Panc1 (cell line): ENCODE measurements at regions not wholly inside any gene's neighbourhood (a gene's known extent, or its start where the extent isn't known, plus 50 kb on each side); places are given as distances from the start of the nearest gene placed in this dataset.

Experiments used
- ATAC-seq: fragments of 200-7000 bp; cut with Tn5 transposase; 2 replicates; pipeline ENCODE4 v1.9.1; 2020; ENCODE audit warnings: mild to moderate bottlenecking, moderate library complexity
- BruUV-seq: library from RNA; stranded (reverse); fragments of 400-500 nt; replicated peaks from 2 replicates; lab custom pipeline; 2021; lab: Mats Ljungman, UMichigan
- CTCF ChIA-PET: fragments of 300-600 bp; sonication (Branson Sonifier 250); formaldehyde crosslinking; loops from one replicate; lab custom pipeline; 2022; ENCODE audit warnings: antibody characterized with exemption; lab: Charles Lee
- POLR2A ChIA-PET: fragments of 300-600 bp; sonication (Branson Sonifier 250); formaldehyde crosslinking; loops from one replicate; lab custom pipeline; 2022; ENCODE audit warnings: antibody characterized with exemption; lab: Charles Lee
- DNase-seq: peaks from one replicate; pipeline ENCODE4 v3.0.0-alpha.2; 2010; ENCODE audit warnings: low read depth, low spot score
- H3K27ac ChIP-seq: 2 replicates; pipeline ENCODE4 v1.5.1; 2011; ENCODE audit warnings: mild to moderate bottlenecking, low read length, inconsistent platforms
- H3K27me3 ChIP-seq: fragments of 200-500 bp; sonication (Bioruptor generic); 2 replicates; pipeline ENCODE4 v1.6.0; 2014; ENCODE audit warnings: low read length, inconsistent platforms; ENCODE audit not compliant: control insufficient read depth, insufficient read depth
- H3K36me3 ChIP-seq: fragments of 200-500 bp; sonication (Bioruptor generic); 2 replicates; pipeline ENCODE4 v1.5.1; 2014; ENCODE audit warnings: inconsistent platforms, mild to moderate bottlenecking, low read length, moderate library complexity; ENCODE audit not compliant: control insufficient read depth, insufficient read depth
- H3K4me1 ChIP-seq: 2 replicates; pipeline ENCODE4 v1.5.1; 2011; ENCODE audit warnings: inconsistent platforms, mild to moderate bottlenecking, low read length, moderate library complexity; ENCODE audit not compliant: control insufficient read depth, insufficient read depth
- H3K4me3 ChIP-seq, 2 experiments: 2 replicates each; pipeline ENCODE4 v1.5.1; 2011 to 2012; ENCODE audit warnings: low read depth in 2 of 2, low read length in 2 of 2, mild to moderate bottlenecking in 2 of 2, inconsistent platforms in 1 of 2, moderate library complexity in 1 of 2
- H3K9me3 ChIP-seq: fragments of 200-500 bp; sonication (Bioruptor generic); 2 replicates; pipeline ENCODE4 v1.5.1; 2014; ENCODE audit warnings: low read depth, mild to moderate bottlenecking, inconsistent platforms, low read length, moderate library complexity; ENCODE audit not compliant: control insufficient read depth, insufficient read depth
- POLR2AphosphoS5 ChIP-seq: IDR thresholded peaks from 2 replicates; pipeline ENCODE4 v1.6.1; 2012; ENCODE audit warnings: mild to moderate bottlenecking, low read depth, low read length, moderate library complexity
- SIN3A ChIP-seq: IDR thresholded peaks from 2 replicates; pipeline ENCODE4 v1.6.1; 2012; ENCODE audit warnings: low read depth, mild to moderate bottlenecking, low read length, moderate library complexity, borderline replicate concordance; ENCODE audit not compliant: insufficient read depth
- TCF7L2 ChIP-seq: IDR thresholded peaks from 2 replicates; pipeline ENCODE4 v1.6.1; 2011; ENCODE audit warnings: mild to moderate bottlenecking, low read depth, low read length, inconsistent platforms
- in situ Hi-C: cut with HindIII; loops from 2 replicates; pipeline ENCODE4 v1.10.0; 2016; ENCODE audit warnings: low sequenced_read_pairs, low pct_unique_long_range_greater_than_20kb
- intact Hi-C: fragments of 100-400 bp; cut with micrococcal nuclease; formaldehyde crosslinking; loops from one replicate; pipeline ENCODE4 v1.10.0; 2022; ENCODE audit not compliant: unreplicated experiment
- TF ChIP-seq, protein P1 (sequence below): fragments of 450-650 bp; IDR thresholded peaks from 2 replicates; pipeline ENCODE4 v1.5.1; 2017; ENCODE audit warnings: mild to moderate bottlenecking
- TF ChIP-seq, protein P2 (sequence below), 2 experiments: IDR thresholded peaks; 2 replicates each; pipeline ENCODE4 v1.6.1; 2011 to 2012; ENCODE audit warnings: low read depth in 2 of 2, control low read depth in 1 of 2, low read length in 1 of 2, mild to moderate bottlenecking in 1 of 2, moderate library complexity in 1 of 2; ENCODE audit not compliant: insufficient read depth in 1 of 2

DNA sequence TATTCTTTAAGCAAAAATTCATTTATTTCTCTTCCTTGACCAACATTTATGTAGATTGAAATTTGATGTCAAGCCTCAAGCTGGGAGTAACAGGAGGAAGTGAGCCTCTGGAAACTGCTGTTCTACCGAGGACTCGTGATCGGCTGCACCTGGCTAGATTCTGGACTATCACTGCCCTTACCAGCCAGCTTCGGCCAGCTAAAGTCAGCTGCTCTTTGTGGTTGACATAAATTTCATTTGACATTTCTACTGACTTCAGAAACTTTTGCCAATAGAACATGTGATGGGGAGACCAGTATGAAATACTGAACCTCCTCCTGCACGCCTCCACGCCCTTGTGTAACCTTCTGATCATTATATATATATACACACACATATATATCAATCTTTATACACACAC is 74.2 kb upstream of the RGPD5 start:
- Histone ChIP-seq H3K27me3 (no peaks in the 10 kb centered on the region), H3K9me3 (no peaks in the 10 kb centered on the region), H3K4me1 (no peaks in the 10 kb centered on the region), H3K27ac (no peak overlapping the region), H3K36me3 (no peaks in the 10 kb centered on the region), H3K4me3 (no peak overlapping the region)
- ChIA-PET POLR2A (no interaction called here), CTCF (no interaction called here)
- in situ Hi-C loops (no loop called here), intact Hi-C loops (loop anchor here (10.0 kb wide), 1 partner anchor 105 kb away; the partner anchor contains the start of genes SEPTIN10 and SOWAHC)
- no TSS peak for BruUV-seq
- ATAC-seq = no peak
- DNase-seq = no peak
- TF ChIP-seq SIN3A (no peak), POLR2AphosphoS5 (no peak), TCF7L2 (no peak)
- TF ChIP-seq, protein P1, sequence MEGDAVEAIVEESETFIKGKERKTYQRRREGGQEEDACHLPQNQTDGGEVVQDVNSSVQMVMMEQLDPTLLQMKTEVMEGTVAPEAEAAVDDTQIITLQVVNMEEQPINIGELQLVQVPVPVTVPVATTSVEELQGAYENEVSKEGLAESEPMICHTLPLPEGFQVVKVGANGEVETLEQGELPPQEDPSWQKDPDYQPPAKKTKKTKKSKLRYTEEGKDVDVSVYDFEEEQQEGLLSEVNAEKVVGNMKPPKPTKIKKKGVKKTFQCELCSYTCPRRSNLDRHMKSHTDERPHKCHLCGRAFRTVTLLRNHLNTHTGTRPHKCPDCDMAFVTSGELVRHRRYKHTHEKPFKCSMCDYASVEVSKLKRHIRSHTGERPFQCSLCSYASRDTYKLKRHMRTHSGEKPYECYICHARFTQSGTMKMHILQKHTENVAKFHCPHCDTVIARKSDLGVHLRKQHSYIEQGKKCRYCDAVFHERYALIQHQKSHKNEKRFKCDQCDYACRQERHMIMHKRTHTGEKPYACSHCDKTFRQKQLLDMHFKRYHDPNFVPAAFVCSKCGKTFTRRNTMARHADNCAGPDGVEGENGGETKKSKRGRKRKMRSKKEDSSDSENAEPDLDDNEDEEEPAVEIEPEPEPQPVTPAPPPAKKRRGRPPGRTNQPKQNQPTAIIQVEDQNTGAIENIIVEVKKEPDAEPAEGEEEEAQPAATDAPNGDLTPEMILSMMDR = no peak
- TF ChIP-seq, protein P2, sequence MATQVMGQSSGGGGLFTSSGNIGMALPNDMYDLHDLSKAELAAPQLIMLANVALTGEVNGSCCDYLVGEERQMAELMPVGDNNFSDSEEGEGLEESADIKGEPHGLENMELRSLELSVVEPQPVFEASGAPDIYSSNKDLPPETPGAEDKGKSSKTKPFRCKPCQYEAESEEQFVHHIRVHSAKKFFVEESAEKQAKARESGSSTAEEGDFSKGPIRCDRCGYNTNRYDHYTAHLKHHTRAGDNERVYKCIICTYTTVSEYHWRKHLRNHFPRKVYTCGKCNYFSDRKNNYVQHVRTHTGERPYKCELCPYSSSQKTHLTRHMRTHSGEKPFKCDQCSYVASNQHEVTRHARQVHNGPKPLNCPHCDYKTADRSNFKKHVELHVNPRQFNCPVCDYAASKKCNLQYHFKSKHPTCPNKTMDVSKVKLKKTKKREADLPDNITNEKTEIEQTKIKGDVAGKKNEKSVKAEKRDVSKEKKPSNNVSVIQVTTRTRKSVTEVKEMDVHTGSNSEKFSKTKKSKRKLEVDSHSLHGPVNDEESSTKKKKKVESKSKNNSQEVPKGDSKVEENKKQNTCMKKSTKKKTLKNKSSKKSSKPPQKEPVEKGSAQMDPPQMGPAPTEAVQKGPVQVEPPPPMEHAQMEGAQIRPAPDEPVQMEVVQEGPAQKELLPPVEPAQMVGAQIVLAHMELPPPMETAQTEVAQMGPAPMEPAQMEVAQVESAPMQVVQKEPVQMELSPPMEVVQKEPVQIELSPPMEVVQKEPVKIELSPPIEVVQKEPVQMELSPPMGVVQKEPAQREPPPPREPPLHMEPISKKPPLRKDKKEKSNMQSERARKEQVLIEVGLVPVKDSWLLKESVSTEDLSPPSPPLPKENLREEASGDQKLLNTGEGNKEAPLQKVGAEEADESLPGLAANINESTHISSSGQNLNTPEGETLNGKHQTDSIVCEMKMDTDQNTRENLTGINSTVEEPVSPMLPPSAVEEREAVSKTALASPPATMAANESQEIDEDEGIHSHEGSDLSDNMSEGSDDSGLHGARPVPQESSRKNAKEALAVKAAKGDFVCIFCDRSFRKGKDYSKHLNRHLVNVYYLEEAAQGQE (IDR thresholded peaks at IDR 0.05; ENCODE audit: insufficient read depth in 1 of 2, low read depth in 2 of 2, low read length in 1 of 2) = no peak

DNA sequence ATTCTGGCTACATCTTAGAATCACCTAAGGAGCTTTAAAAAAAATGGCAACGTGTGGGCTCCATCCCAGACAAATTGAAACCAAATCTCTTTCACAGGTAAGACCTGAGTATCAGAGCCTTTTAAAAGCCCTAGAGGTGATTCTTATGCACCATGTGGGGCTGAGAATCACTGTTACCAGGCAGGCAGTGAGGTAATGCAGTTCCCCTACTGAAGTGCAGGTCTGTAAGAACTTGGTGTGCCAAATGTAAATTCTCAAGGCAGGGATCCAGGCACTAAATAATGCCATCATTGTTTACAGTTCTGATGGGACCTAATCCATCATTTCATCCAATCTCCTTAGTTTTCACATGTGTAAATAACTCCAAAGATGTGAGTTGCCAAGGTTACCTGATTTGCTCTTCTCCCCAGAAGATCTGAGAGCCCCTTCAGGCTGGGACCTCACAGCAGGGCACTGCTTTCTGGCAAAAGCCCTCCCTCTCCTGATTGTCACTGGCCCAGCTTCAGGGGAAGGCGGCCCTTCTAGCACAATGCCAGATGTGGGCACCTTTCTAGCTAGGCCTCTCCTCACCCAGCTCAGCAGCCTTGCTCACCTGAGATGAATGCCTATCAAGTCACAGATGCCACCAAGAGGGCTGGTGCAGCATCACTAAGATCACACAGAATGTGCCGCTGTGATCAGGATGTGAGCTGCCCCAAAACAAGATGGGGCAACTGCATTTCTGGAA is 73.6 kb upstream of the RGPD5 start:
- DNase-seq = no peak
- Histone ChIP-seq H3K4me3 (no peak overlapping the region), H3K27ac (no peak overlapping the region), H3K4me1 (no peaks in the 10 kb centered on the region), H3K9me3 (no peaks in the 10 kb centered on the region), H3K36me3 (no peaks in the 10 kb centered on the region), H3K27me3 (no peaks in the 10 kb centered on the region)
- POLR2A ChIA-PET = no interaction called here
- in situ Hi-C loops (no loop called here), intact Hi-C loops (no loop called here)
- TF ChIP-seq SIN3A (no peak), TCF7L2 (no peak), POLR2AphosphoS5 (no peak)
- TF ChIP-seq, protein P2 (IDR thresholded peaks at IDR 0.05; ENCODE audit: insufficient read depth in 1 of 2, low read depth in 2 of 2, low read length in 1 of 2) = no peak
- TF ChIP-seq, protein P1 = no peak
- ATAC-seq = peak; percentile 42; the same call in 1 of the 2 replicates
- CTCF ChIA-PET = no interaction called here
- BruUV-seq = no TSS peak
